CD4-positive, CD25-positive, alpha-beta regulatory T cell (primary cell): ENCODE measurements at regions not wholly inside any gene's neighbourhood (a gene's known extent, or its start where the extent isn't known, plus 50 kb on each side); places are given as distances from the start of the nearest gene placed in this dataset.

Experiments used
- ATAC-seq, 2 donors: fragments of 150-1000 bp; cut with Tn5 transposase; one replicate each; pipeline ENCODE4 v1.10.0; 2021; ENCODE audit warnings: low read depth in 2 of 2, moderate number of reproducible peaks in 2 of 2, moderate library complexity in 1 of 2
- DNase-seq, 3 donors: peaks; one replicate each; pipeline versions ENCODE4 v3.0.0 to v3.0.0-alpha.2; 2012 to 2022; ENCODE audit warnings: mixed read lengths in 1 of 3
- H3K27ac ChIP-seq: one replicate; pipeline ENCODE4 v1.7.0; 2013; ENCODE audit warnings: mild to moderate bottlenecking, low read length; ENCODE audit not compliant: insufficient read depth, poor library complexity, severe bottlenecking
- H3K27me3 ChIP-seq: one replicate; pipeline ENCODE4 v1.7.0; 2013; ENCODE audit warnings: low read length; ENCODE audit not compliant: control insufficient read depth, insufficient read depth
- H3K36me3 ChIP-seq: one replicate; pipeline ENCODE4 v1.7.0; 2013; ENCODE audit warnings: mild to moderate bottlenecking, low read length, moderate library complexity; ENCODE audit not compliant: control insufficient read depth, insufficient read depth
- H3K4me1 ChIP-seq: 2 replicates; pipeline ENCODE4 v1.7.0; 2013; ENCODE audit warnings: mild to moderate bottlenecking, low read length; ENCODE audit not compliant: insufficient read depth, control insufficient read depth, poor library complexity, severe bottlenecking
- H3K4me3 ChIP-seq: one replicate; pipeline ENCODE4 v1.7.0; 2013; ENCODE audit warnings: low read depth, mild to moderate bottlenecking, low read length, moderate library complexity
- H3K9me3 ChIP-seq, 2 experiments: 1 replicate in 1 of 2; 2 replicates in 1 of 2; pipeline ENCODE4 v1.7.0; 2013; ENCODE audit warnings: low read length in 2 of 2, mild to moderate bottlenecking in 1 of 2, moderate library complexity in 1 of 2; ENCODE audit not compliant: control insufficient read depth in 2 of 2
- H3K27ac Mint-ChIP-seq, 3 donors: one replicate each; pipeline ENCODE4 v1.8.0; 2020 to 2022; ENCODE audit warnings: mild to moderate bottlenecking in 3 of 3, mixed read lengths in 3 of 3, moderate library complexity in 2 of 3
- H3K27me3 Mint-ChIP-seq: one replicate; pipeline ENCODE4 v1.8.0; 2022; ENCODE audit warnings: mild to moderate bottlenecking, mixed read lengths
- H3K36me3 Mint-ChIP-seq: one replicate; pipeline ENCODE4 v1.8.0; 2020; ENCODE audit warnings: mixed read lengths
- H3K4me1 Mint-ChIP-seq, 4 donors: one replicate each; pipeline ENCODE4 v1.8.0; 2020 to 2022; ENCODE audit warnings: mixed read lengths in 4 of 4, mild to moderate bottlenecking in 1 of 4
- H3K4me3 Mint-ChIP-seq, 4 donors: one replicate each; pipeline ENCODE4 v1.8.0; 2020 to 2022; ENCODE audit warnings: mild to moderate bottlenecking in 4 of 4, mixed read lengths in 4 of 4, moderate library complexity in 3 of 4
- H3K9me3 Mint-ChIP-seq, 7 donors: one replicate each; pipeline ENCODE4 v1.8.0; 2020 to 2022; ENCODE audit warnings: mixed read lengths in 7 of 7, mild to moderate bottlenecking in 3 of 7, moderate library complexity in 2 of 7

- H3K36me3 ChIP-seq: no peaks in the 10 kb centered on the region
- DNase-seq (no peak), ATAC-seq (no peak)
- H3K4me3 ChIP-seq: no peak overlapping the region
- no peaks in the 10 kb centered on the region for H3K4me1 ChIP-seq
- H3K9me3 Mint-ChIP-seq: peaks cover 0 to 5% (median 0%) of the 10 kb centered on the region in 7 donors
- H3K27me3 ChIP-seq: peaks cover 4% of the 10 kb centered on the region
- peaks cover 0 to 4% (median 0%) of the 10 kb centered on the region in 4 donors for H3K4me1 Mint-ChIP-seq
- H3K36me3 Mint-ChIP-seq: no peaks in the 10 kb centered on the region
- H3K27ac Mint-ChIP-seq: no peak overlapping the region
- no peak overlapping the region for H3K27ac ChIP-seq
- H3K4me3 Mint-ChIP-seq: no peak overlapping the region
- no peaks in the 10 kb centered on the region for H3K9me3 ChIP-seq
- H3K27me3 Mint-ChIP-seq: peaks cover 9% of the 10 kb centered on the region
Observed at GRCh38 chr13:26919311-26919710, 158.7 kb upstream of the GPR12 start.

- no peak overlapping the region for H3K4me3 ChIP-seq
- H3K4me3 Mint-ChIP-seq: no peak overlapping the region
- H3K36me3 Mint-ChIP-seq: no peaks in the 10 kb centered on the region
- DNase-seq (peak in 1 of 3 donors; percentile 35), ATAC-seq (no peak)
- H3K36me3 ChIP-seq: no peaks in the 10 kb centered on the region
- H3K27me3 ChIP-seq: no peaks in the 10 kb centered on the region
- no peak overlapping the region for H3K27ac ChIP-seq
- peaks cover 9% of the 10 kb centered on the region for H3K27me3 Mint-ChIP-seq
- no peaks in the 10 kb centered on the region for H3K9me3 ChIP-seq
- H3K4me1 ChIP-seq: no peaks in the 10 kb centered on the region
- H3K4me1 Mint-ChIP-seq: peaks cover 0 to 4% (median 0%) of the 10 kb centered on the region in 4 donors
- H3K27ac Mint-ChIP-seq: no peak overlapping the region
- peaks cover 0 to 5% (median 0%) of the 10 kb centered on the region in 7 donors for H3K9me3 Mint-ChIP-seq
Observed at GRCh38 chr13:26914624-26915023, 154.0 kb upstream of the GPR12 start.

GRCh38 chr13:26914148-26914547 lies 153.6 kb upstream of the GPR12 start:
- no peak overlapping the region for H3K4me3 Mint-ChIP-seq
- peaks cover 0 to 5% (median 0%) of the 10 kb centered on the region in 7 donors for H3K9me3 Mint-ChIP-seq
- peaks cover 0 to 4% (median 0%) of the 10 kb centered on the region in 4 donors for H3K4me1 Mint-ChIP-seq
- no peaks in the 10 kb centered on the region for H3K9me3 ChIP-seq
- ATAC-seq (no peak), DNase-seq (no peak)
- peaks cover 13% of the 10 kb centered on the region for H3K27me3 Mint-ChIP-seq
- no peak overlapping the region for H3K27ac Mint-ChIP-seq
- H3K27ac ChIP-seq: no peak overlapping the region
- H3K4me3 ChIP-seq: no peak overlapping the region
- H3K27me3 ChIP-seq: no peaks in the 10 kb centered on the region
- H3K4me1 ChIP-seq: no peaks in the 10 kb centered on the region
- H3K36me3 ChIP-seq: no peaks in the 10 kb centered on the region
- no peaks in the 10 kb centered on the region for H3K36me3 Mint-ChIP-seq

- Histone ChIP-seq H3K4me1 (no peaks in the 10 kb centered on the region), H3K9me3 (no peaks in the 10 kb centered on the region), H3K27ac (no peak overlapping the region), H3K36me3 (no peaks in the 10 kb centered on the region), H3K4me3 (no peak overlapping the region), H3K27me3 (no peaks in the 10 kb centered on the region)
- H3K36me3 Mint-ChIP-seq: no peaks in the 10 kb centered on the region
- H3K27me3 Mint-ChIP-seq: peaks cover 9% of the 10 kb centered on the region
- peaks cover 0 to 4% (median 0%) of the 10 kb centered on the region in 4 donors for H3K4me1 Mint-ChIP-seq
- peaks cover 0 to 4% (median 0%) of the 10 kb centered on the region in 7 donors for H3K9me3 Mint-ChIP-seq
- ATAC-seq: no peak
- no peak overlapping the region for H3K4me3 Mint-ChIP-seq
- no peak overlapping the region for H3K27ac Mint-ChIP-seq
- no peak for DNase-seq
Observed at GRCh38 chr13:26910754-26911465, 150.3 kb upstream of the GPR12 start.

GRCh38 chr13:26909477-26909876 lies 148.9 kb upstream of the GPR12 start:
- peaks cover 0 to under 1% (median 0%) of the 10 kb centered on the region in 7 donors for H3K9me3 Mint-ChIP-seq
- Histone ChIP-seq H3K9me3 (no peaks in the 10 kb centered on the region), H3K4me3 (no peak overlapping the region), H3K4me1 (no peaks in the 10 kb centered on the region), H3K36me3 (no peaks in the 10 kb centered on the region), H3K27ac (no peak overlapping the region), H3K27me3 (no peaks in the 10 kb centered on the region)
- H3K27ac Mint-ChIP-seq: no peak overlapping the region
- DNase-seq (no peak), ATAC-seq (no peak)
- H3K27me3 Mint-ChIP-seq: peaks cover 9% of the 10 kb centered on the region
- H3K36me3 Mint-ChIP-seq: no peaks in the 10 kb centered on the region
- H3K4me1 Mint-ChIP-seq: peaks cover 0 to under 1% (median 0%) of the 10 kb centered on the region in 4 donors
- H3K4me3 Mint-ChIP-seq: no peak overlapping the region

- no peak overlapping the region for H3K27ac ChIP-seq
- H3K36me3 ChIP-seq: no peaks in the 10 kb centered on the region
- H3K27me3 Mint-ChIP-seq: peaks cover 9% of the 10 kb centered on the region
- no peak overlapping the region for H3K27ac Mint-ChIP-seq
- no peak overlapping the region for H3K4me3 Mint-ChIP-seq
- no peaks in the 10 kb centered on the region for H3K36me3 Mint-ChIP-seq
- H3K9me3 Mint-ChIP-seq: no peaks in the 10 kb centered on the region
- ATAC-seq (no peak), DNase-seq (no peak)
- no peaks in the 10 kb centered on the region for H3K27me3 ChIP-seq
- no peaks in the 10 kb centered on the region for H3K9me3 ChIP-seq
- no peaks in the 10 kb centered on the region for H3K4me1 Mint-ChIP-seq
- H3K4me1 ChIP-seq: no peaks in the 10 kb centered on the region
- H3K4me3 ChIP-seq: no peak overlapping the region
Observed at GRCh38 chr13:26908126-26908525, 147.5 kb upstream of the GPR12 start.

- H3K4me3 Mint-ChIP-seq: no peak overlapping the region
- no peaks in the 10 kb centered on the region for H3K9me3 ChIP-seq
- no peak for ATAC-seq
- no peaks in the 10 kb centered on the region for H3K4me1 ChIP-seq
- DNase-seq: no peak
- peaks cover 9% of the 10 kb centered on the region for H3K27me3 Mint-ChIP-seq
- H3K9me3 Mint-ChIP-seq: peaks cover 0 to 3% (median 0%) of the 10 kb centered on the region in 7 donors
- H3K27ac ChIP-seq: no peak overlapping the region
- no peak overlapping the region for H3K27ac Mint-ChIP-seq
- no peaks in the 10 kb centered on the region for H3K36me3 ChIP-seq
- H3K27me3 ChIP-seq: no peaks in the 10 kb centered on the region
- H3K4me1 Mint-ChIP-seq: no peaks in the 10 kb centered on the region
- H3K4me3 ChIP-seq: no peak overlapping the region
- H3K36me3 Mint-ChIP-seq: no peaks in the 10 kb centered on the region
Observed at GRCh38 chr13:26899202-26899601, 138.6 kb upstream of the GPR12 start.
